HG02884 (cell line): ENCODE measurements at regions not wholly inside any gene's neighbourhood (a gene's known extent, or its start where the extent isn't known, plus 50 kb on each side); places are given as distances from the start of the nearest gene placed in this dataset.
"Not testable (repeated sequence)": the region's sequence is repeated elsewhere in the genome, so short reads cannot be mapped to it uniquely, and the experiment has no call there.

Experiments
- ATAC-seq: cut with Tn5 transposase; IDR thresholded peaks from one replicate; pipeline ENCODE4 v1.9.1; 2021; ENCODE audit warnings: mild to moderate bottlenecking, moderate library complexity; ENCODE audit not compliant: unreplicated experiment

- ATAC-seq: no peak
Measured at GRCh38 chr6:86738078-86738477, 199.2 kb upstream of the HTR1E start.

DNA sequence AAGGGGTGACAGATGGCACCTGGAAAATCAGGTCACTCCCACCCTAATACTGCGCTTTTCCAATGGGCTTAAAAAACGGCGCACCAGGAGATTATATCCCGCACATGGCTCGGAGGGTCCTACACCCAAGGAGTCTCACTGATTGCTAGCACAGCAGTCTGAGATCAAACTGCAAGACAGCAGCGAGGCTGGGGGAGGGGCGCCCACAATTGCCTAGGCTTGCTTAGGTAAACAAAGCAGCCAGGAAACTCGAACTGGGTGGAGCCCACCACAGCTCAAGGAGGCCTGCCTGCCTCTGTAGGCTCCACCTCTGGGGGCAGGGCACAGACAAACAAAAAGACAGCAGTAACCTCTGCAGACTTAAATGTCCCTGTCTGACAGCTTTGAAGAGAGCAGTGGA lies 205.7 kb upstream of the HTR1E start:
- ATAC-seq: not testable (repeated sequence)

GRCh38 chr6:86730772-86731171 lies 206.6 kb upstream of the HTR1E start:
- ATAC-seq: not testable (repeated sequence)

DNA sequence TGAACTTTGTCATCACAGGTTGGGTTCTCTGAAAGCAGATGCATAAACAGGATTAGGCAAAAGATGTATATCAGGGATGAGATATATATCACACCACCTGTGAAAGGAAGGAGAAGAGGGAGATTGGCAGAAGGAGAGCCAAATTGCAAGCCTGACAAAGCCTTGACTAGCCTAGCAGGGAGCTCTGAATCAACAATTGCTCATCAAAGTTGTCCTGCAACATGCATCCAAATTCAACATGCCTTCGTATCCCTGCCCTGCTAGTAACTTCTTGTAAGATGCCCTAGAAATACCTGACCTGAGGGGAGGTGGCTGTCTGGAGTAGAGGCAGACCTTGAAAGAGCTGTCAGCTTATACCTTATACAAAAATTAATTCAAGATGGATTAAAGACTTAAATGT lies 207.1 kb upstream of the HTR1E start:
- ATAC-seq: no peak

DNA sequence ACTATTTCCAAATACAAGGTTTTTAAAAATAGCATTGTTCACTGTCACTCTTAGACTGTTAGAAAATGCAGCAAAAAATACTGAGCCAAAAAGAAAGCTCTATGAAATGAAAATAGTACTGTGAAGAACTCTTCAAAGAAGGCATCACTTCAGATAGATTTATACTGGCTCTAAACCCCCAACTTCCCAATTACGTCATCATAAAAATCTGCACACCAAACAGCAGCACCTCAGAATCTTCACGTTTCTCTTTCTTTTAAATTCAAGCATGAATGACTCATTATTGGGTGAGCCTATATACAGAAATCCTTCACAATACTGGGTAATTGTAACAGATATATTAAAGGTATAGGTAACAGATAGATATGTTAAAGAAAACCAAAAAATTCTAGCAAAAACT lies 208.4 kb upstream of the HTR1E start:
- no peak for ATAC-seq

GRCh38 chr6:86724695-86725094 lies 212.6 kb upstream of the HTR1E start:
- no peak for ATAC-seq

GRCh38 chr6:86723729-86724128 lies 213.6 kb upstream of the HTR1E start:
- ATAC-seq: no peak

DNA sequence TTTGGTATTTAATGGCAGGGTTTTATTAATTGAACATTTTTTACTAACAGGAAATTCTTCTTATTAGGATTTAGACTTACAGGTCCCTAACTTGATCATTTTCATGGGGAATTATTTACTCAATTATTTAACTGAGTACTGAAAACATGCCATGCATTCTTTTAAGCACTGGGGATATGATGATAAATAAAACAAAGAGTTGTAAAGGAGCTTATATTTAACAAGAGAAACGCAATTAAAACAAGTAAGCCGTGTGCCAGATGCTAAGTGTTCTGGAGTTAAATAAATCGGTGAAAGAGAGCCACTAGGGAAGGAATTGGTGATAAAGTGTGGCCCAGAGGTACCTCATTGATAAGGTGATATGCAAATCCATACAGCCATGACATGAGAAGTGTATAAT lies 214.2 kb upstream of the HTR1E start:
- no peak for ATAC-seq

GRCh38 chr6:86722131-86722530 lies 215.2 kb upstream of the HTR1E start:
- no peak for ATAC-seq

GRCh38 chr6:86715676-86716075 lies 221.7 kb upstream of the HTR1E start:
- no peak for ATAC-seq

DNA sequence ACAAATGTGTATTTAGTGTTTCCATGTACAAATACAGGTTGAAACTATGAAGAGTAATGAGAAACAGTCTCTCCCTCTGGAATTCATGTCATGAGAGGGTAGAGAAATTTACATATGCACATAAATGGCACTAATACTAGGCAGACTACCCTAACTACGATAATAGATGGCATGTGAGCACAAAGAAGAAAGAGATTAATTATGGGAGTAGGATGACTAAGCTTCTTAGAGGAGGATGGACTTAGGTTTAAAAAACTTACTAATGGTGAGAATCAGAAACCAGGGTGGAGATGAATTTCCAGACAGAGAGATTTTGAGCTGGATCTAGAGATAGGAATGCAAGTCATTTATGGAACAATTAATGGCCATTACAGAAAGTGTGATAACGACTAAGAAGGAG lies 225.3 kb upstream of the HTR1E start:
- ATAC-seq: no peak

DNA sequence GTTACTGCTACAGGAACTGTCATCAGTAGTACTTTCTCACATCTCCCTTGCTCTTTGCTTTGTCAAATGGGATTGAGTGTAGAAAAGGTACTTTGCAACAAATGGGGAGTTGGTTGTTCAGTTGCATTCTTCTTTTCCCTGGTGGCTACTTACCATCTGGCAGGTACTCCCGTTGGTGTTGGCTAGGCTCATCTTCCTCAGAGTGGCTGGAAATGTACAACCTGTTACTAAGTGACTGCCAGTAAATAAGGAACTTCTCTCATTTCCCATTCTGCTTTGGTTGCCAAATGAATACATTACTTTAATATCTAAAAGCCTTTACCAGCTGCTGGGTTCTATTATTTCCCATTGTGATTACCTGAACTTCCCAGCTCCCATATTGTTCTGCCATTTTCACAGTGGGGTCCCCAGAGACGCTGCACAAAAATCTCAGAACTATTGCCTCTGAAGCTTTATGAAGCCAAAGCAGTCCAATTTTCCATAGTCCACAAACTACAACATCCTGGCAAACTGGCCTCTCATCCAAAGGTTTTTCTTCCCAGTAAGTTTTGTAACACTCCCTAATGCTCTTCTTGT lies 229.7 kb upstream of the HTR1E start:
- ATAC-seq: no peak

- no peak for ATAC-seq
Measured at GRCh38 chr6:86706449-86706848, 230.9 kb upstream of the HTR1E start.

- not testable (repeated sequence) for ATAC-seq
Measured at GRCh38 chr6:86701228-86701627, 236.1 kb upstream of the HTR1E start.

DNA sequence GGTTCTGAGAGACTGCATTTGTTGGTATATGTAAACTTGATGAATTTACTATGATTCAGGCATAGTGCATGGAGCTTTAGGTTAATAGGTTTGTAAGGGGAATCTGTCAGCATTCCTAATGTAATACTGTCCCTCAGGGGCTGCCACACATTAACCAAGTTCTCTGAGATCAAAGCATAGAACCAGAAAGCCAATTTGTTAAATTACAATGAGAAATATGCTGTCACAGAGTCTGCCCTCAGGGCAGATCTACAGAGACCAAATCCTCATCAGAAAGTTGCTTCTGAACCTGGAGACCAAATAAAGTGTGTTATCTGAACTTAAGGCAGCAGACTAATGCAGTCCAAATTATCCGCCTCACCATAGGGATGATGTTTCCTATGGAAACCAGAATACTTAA lies 250.8 kb upstream of the HTR1E start:
- no peak for ATAC-seq

- ATAC-seq: no peak
Measured at GRCh38 chr6:86685230-86685797, 252.0 kb upstream of the HTR1E start.

- ATAC-seq: no peak
Measured at GRCh38 chr6:86683132-86683908, 254.0 kb upstream of the HTR1E start.

DNA sequence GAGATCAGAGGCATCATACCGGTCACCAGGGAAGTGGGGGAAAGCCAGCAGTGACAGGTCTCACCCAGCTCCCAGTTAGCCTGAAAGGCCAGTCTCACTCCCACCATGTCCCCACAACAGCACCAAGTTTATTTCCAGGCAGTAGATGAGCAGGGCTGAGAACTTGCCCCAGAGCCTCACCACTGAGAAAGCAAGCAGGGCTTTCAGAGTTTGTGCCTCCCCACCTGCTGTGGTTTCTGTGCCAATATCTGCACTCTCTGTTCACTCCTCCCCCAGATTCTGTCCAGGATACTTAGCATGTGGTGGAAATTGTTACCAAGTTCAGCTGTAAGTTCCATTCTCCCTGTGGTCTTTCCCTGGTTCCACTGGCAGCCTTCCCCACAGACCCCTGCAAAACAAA lies 255.0 kb upstream of the HTR1E start:
- ATAC-seq: no peak

DNA sequence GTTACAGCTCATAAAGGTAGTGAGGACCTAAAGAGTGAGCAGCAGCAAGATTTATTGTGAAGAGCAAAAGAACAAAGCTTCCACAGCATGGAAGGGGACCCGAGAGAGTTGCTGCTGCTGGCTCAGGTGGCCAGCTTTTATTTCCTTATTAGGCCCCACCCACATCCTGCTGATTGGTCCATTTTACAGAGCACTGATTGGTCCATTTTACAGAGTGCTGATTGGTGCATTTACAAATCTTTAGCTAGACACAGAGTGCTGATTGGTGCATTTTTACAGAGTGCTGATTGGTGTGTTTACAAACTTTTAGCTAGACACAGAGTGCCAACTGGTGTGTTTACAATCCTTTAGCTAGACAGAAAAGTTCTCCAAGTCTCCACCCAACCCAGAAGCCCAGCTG lies 256.2 kb upstream of the HTR1E start:
- ATAC-seq: not testable (repeated sequence)

GRCh38 chr6:86672125-86672524 lies 265.2 kb upstream of the HTR1E start:
- not testable (repeated sequence) for ATAC-seq

DNA sequence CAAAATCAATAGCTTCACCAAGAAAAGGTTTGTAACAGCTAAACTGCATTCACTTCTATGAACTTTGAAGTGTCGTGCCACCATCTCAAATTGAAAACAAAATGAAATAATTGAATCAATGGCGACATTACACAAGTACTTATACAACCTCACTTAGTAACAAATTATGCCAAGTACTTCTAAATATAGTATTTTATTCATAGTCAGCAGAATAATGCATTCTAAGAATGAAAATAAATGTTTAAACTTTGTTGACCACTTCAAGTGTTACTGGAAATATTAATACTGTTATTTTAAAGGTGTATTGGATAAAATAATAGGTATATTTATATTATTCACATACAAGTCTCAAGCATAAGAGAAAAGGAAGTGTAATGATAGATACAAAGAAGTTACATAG lies 280.1 kb upstream of the HTR1E start:
- no peak for ATAC-seq

DNA sequence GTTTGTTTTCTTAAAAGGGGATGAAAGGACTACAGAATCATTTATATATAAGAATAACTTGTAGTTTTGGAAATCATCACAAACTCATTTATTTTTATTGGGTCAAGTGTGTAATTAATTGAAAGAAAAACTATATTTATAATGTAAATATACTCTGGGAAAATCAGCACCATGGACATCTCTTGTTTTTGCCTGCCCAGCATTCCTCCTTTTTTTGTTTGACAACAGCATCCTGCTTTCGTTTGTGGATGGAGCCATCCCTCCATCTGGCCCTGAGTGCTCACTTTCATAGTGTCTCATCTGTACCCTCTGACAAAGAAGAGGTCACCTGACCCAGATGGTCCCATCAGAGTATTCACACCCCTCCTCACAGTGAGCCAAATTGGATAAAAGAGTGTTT lies 308.2 kb upstream of the HTR1E start:
- no peak for ATAC-seq
